Neural progenitor cell (in vitro differentiated cells): ENCODE measurements at regions not wholly inside any gene's neighbourhood (a gene's known extent, or its start where the extent isn't known, plus 50 kb on each side); places are given as distances from the start of the nearest gene placed in this dataset.

Experiments used
- DNase-seq: peaks from one replicate; pipeline ENCODE4 v3.0.0-alpha.2; 2016; ENCODE audit warnings: low spot score
- H2AFZ ChIP-seq: fragments of 200-600 bp; sonication (generic); replicated peaks from 2 replicates; pipeline ENCODE4 v1.6.1; 2016; ENCODE audit warnings: antibody characterized with exemption
- H3F3A ChIP-seq: fragments of 200-600 bp; sonication (generic); 2 replicates; pipeline ENCODE4 v1.6.1; 2016; ENCODE audit warnings: antibody characterized with exemption, low read depth
- H3K27ac ChIP-seq: fragments of 200-600 bp; sonication (generic); 2 replicates; pipeline ENCODE4 v1.5.1; 2016; ENCODE audit warnings: mild to moderate bottlenecking
- H3K27me3 ChIP-seq: fragments of 200-600 bp; sonication (generic); 2 replicates; pipeline ENCODE4 v1.6.1; 2016; ENCODE audit warnings: mild to moderate bottlenecking, moderate library complexity
- H3K36me3 ChIP-seq: fragments of 200-600 bp; sonication (generic); 2 replicates; pipeline ENCODE4 v1.5.1; 2016
- H3K4me1 ChIP-seq: fragments of 200-600 bp; sonication (generic); 2 replicates; pipeline ENCODE4 v1.6.1; 2016; ENCODE audit warnings: mixed run types
- H3K4me2 ChIP-seq: fragments of 200-600 bp; sonication (generic); 2 replicates; pipeline ENCODE4 v1.6.1; 2016
- H3K4me3 ChIP-seq: fragments of 200-600 bp; sonication (generic); 2 replicates; pipeline ENCODE4 v1.5.1; 2016
- H3K79me2 ChIP-seq: fragments of 200-600 bp; sonication (generic); 2 replicates; pipeline ENCODE4 v1.6.1; 2016; ENCODE audit warnings: low read depth
- H3K9ac ChIP-seq: fragments of 200-600 bp; sonication (generic); 2 replicates; pipeline ENCODE4 v1.6.1; 2016
- H3K9me3 ChIP-seq: fragments of 200-600 bp; sonication (generic); 2 replicates; pipeline ENCODE4 v1.5.1; 2016; ENCODE audit warnings: low read depth
- H4K20me1 ChIP-seq: fragments of 200-600 bp; sonication (generic); 2 replicates; pipeline ENCODE4 v1.6.1; 2016; ENCODE audit warnings: low read depth
- H3K27ac Mint-ChIP-seq: 3 replicates; pipeline ENCODE4 v1.8.0; 2021; ENCODE audit warnings: mixed read lengths
- H3K27me3 Mint-ChIP-seq: 2 replicates; pipeline ENCODE4 v1.8.0; 2022; ENCODE audit warnings: low read depth, mild to moderate bottlenecking, inconsistent platforms, moderate library complexity, mixed read lengths; ENCODE audit not compliant: insufficient read depth
- H3K36me3 Mint-ChIP-seq: 3 replicates; pipeline ENCODE4 v1.8.0; 2021; ENCODE audit warnings: mixed read lengths
- H3K4me1 Mint-ChIP-seq: 3 replicates; pipeline ENCODE4 v1.8.0; 2021; ENCODE audit warnings: mixed read lengths
- H3K4me3 Mint-ChIP-seq: 3 replicates; pipeline ENCODE4 v1.8.0; 2021; ENCODE audit warnings: mild to moderate bottlenecking, moderate library complexity, mixed read lengths
- H3K9me3 Mint-ChIP-seq: 3 replicates; pipeline ENCODE4 v1.8.0; 2020; ENCODE audit warnings: mixed read lengths
- CTCF ChIP-seq: fragments of 200-600 bp; sonication (generic); IDR thresholded peaks from 2 replicates; pipeline ENCODE4 v1.5.1; 2017; ENCODE audit warnings: antibody characterized with exemption, mild to moderate bottlenecking
- EZH2 ChIP-seq: fragments of 200-600 bp; sonication (generic); IDR thresholded peaks from 2 replicates; pipeline ENCODE4 v1.6.1; 2017; ENCODE audit warnings: antibody characterized with exemption, mild to moderate bottlenecking, moderate library complexity
- EZH2phosphoT487 ChIP-seq: fragments of 200-600 bp; sonication (generic); IDR thresholded peaks from 2 replicates; pipeline ENCODE4 v1.6.1; 2017; ENCODE audit warnings: antibody characterized with exemption

- H3K27me3 Mint-ChIP-seq: peaks cover 3% of the 10 kb centered on the region
These were observed 655.5 kb upstream of the FANCL start for GRCh38 chr2:58896638-58897037.

GRCh38 chr2:58895857-58896256 is 654.7 kb upstream of the FANCL start:
- H3K9me3 Mint-ChIP-seq: no peaks in the 10 kb centered on the region

More at GRCh38 chr2:58896638-58897037, 655.5 kb upstream of the FANCL start:
- Histone ChIP-seq H3K27ac (no peak overlapping the region), H3K4me1 (no peaks in the 10 kb centered on the region), H3F3A (no peaks in the 10 kb centered on the region), H3K4me3 (no peak overlapping the region), H3K27me3 (no peaks in the 10 kb centered on the region), H3K9ac (no peak overlapping the region), H3K9me3 (no peaks in the 10 kb centered on the region), H4K20me1 (no peaks in the 10 kb centered on the region), H2AFZ (no peak overlapping the region), H3K36me3 (no peaks in the 10 kb centered on the region), H3K79me2 (no peaks in the 10 kb centered on the region), H3K4me2 (no peak overlapping the region)
- no peaks in the 10 kb centered on the region for H3K9me3 Mint-ChIP-seq
- TF ChIP-seq EZH2phosphoT487 (no peak), CTCF (no peak), EZH2 (no peak)
- H3K4me3 Mint-ChIP-seq: no peak overlapping the region
- H3K27ac Mint-ChIP-seq: no peak overlapping the region
- no peaks in the 10 kb centered on the region for H3K36me3 Mint-ChIP-seq
- H3K4me1 Mint-ChIP-seq: no peaks in the 10 kb centered on the region
- DNase-seq: no peak

GRCh38 chr2:58893656-58894351 is 652.7 kb upstream of the FANCL start:
- H3K9ac ChIP-seq: no peak overlapping the region
- no peaks in the 10 kb centered on the region for H3F3A ChIP-seq
- Mint-ChIP-seq H3K27ac (no peak overlapping the region), H3K4me3 (no peak overlapping the region), H3K9me3 (no peaks in the 10 kb centered on the region), H3K4me1 (no peaks in the 10 kb centered on the region), H3K27me3 (peaks cover 3% of the 10 kb centered on the region), H3K36me3 (no peaks in the 10 kb centered on the region)
- H3K79me2 ChIP-seq: no peaks in the 10 kb centered on the region
- TF ChIP-seq EZH2phosphoT487 (no peak), EZH2 (no peak), CTCF (no peak)
- H3K4me1 ChIP-seq: no peaks in the 10 kb centered on the region
- H3K27me3 ChIP-seq: no peaks in the 10 kb centered on the region
- H3K9me3 ChIP-seq: no peaks in the 10 kb centered on the region
- DNase-seq: no peak
- no peaks in the 10 kb centered on the region for H3K36me3 ChIP-seq
- no peak overlapping the region for H3K27ac ChIP-seq
- H4K20me1 ChIP-seq: no peaks in the 10 kb centered on the region
- H2AFZ ChIP-seq: no peak overlapping the region
- no peak overlapping the region for H3K4me3 ChIP-seq
- no peak overlapping the region for H3K4me2 ChIP-seq

More at GRCh38 chr2:58895857-58896256, 654.7 kb upstream of the FANCL start:
- Mint-ChIP-seq H3K4me1 (no peaks in the 10 kb centered on the region), H3K4me3 (no peak overlapping the region), H3K27me3 (peaks cover 3% of the 10 kb centered on the region), H3K27ac (no peak overlapping the region), H3K36me3 (no peaks in the 10 kb centered on the region)
- H3K9me3 ChIP-seq: no peaks in the 10 kb centered on the region
- H4K20me1 ChIP-seq: no peaks in the 10 kb centered on the region
- H3K79me2 ChIP-seq: no peaks in the 10 kb centered on the region
- H3K4me2 ChIP-seq: no peak overlapping the region
- TF ChIP-seq CTCF (no peak), EZH2 (no peak), EZH2phosphoT487 (no peak)
- DNase-seq: no peak
- H3K9ac ChIP-seq: no peak overlapping the region
- H3K4me3 ChIP-seq: no peak overlapping the region
- H2AFZ ChIP-seq: no peak overlapping the region
- no peaks in the 10 kb centered on the region for H3K27me3 ChIP-seq
- no peaks in the 10 kb centered on the region for H3K36me3 ChIP-seq
- H3F3A ChIP-seq: no peaks in the 10 kb centered on the region
- H3K27ac ChIP-seq: no peak overlapping the region
- H3K4me1 ChIP-seq: no peaks in the 10 kb centered on the region
